HT1080 (cell line): ENCODE measurements at regions not wholly inside any gene's neighbourhood (a gene's known extent, or its start where the extent isn't known, plus 50 kb on each side); places are given as distances from the start of the nearest gene placed in this dataset.

Experiments used
- DNase-seq: peaks from one replicate; pipeline ENCODE4 v3.0.0-alpha.2; 2015; ENCODE audit warnings: low read depth

DNA sequence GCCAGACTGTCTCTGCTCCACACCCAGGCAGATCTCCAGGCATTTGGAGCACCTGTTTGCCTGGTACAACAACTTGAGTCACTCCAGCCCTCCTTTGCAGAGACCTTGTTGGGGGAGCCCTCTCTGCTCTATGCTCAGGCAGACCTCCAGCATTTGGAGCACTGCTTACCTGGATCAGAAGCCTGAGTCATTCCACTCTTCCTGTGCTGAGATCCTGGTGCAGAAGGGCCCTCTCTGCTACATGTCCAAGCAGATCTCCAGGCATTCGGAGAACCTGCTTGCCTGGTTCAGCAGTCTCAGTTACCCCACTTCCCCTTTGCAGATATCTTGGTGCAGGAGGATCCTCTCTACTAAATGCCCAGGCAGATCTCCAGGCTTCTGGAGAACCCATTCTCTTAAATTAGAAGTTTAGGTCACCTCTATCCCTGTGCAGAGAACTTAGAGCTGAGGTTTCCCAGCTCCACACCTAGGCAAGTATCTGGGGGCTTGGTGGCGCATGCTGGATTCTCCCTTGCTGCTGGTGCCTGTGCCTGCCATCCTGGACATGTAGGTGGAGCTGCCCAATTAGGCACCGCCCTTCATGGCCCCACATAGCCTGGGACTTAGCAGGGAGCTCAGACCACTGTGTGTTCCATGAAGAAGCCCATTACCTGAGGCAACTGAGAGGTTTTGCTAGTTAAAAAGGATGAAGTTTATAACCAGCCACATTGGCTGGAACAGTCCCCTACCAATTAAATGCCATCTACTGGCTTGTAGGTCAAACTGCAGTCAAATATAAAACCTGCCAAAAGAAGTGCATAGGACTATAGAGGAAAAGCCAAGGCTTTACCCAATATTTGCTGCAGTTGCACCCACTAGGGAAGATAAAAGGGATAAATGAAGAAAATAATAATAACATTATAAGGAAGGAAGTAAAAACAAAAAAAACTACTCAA is 97.6 kb upstream of the SLITRK6 start:
- DNase-seq = no peak

DNA sequence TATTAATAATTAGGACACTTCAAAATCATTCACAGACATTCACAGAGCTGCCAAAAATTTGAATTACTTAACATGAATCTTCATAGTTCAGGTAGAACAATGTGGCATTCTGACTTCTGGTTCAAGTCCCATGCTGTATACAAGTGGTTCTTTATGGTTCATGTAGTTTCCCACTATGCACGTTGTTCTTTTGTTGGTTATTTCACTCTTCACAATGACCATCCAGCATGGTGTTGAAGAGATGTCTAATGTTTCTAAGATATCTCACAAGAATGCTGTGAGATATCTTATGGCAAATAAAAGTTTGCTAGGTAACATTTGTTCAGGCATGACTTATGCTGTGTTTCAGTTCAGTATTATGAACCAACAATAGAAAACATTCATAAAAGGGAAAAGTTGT is 88.2 kb upstream of the SLITRK6 start:
- DNase-seq = no peak

DNA sequence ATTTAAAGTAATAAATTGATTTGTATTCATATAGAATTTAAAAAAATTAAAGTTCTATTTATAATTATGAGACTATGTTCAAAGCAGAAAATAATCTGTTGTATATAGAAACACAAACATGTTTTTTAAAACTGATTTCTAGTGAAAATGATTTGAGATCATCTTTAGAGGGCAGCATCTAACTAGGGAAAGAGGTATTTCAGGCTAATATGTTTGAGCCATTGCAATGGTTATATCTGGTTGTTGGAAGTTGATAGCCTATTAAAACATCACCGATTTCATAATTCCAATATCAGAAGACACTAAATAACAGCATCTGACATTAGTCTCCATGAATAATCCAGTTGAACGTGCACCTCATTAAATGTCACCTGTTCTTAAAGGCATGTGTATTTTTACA is 79.8 kb upstream of the SLITRK6 start:
- DNase-seq = no peak

DNA sequence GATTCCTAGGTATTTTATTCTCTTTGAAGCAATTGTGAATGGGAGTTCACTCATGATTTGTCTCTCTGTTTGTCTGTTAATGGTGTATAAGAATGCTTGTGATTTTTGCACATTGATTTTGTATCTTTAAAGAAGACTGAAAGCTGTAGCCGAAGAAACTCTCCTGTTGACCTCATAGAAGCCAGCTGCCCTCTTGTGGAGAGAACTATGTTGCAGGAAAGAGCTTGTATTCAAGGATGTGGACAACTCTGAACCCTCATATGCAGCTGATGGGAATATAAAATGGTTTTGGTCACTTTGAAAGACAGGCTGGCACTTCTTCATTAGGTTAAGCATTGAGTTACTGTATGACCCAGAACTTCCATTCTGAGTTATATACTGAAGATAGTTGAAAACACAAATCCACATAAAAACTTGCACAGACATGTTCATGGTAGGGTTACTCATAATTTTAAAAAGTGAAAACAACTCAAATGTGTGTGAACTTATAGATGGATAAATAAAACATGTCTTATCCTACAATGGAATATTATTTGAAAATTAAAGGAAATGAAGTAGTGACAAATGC is 65.8 kb upstream of the SLITRK6 start:
- peak; percentile 44 for DNase-seq

DNA sequence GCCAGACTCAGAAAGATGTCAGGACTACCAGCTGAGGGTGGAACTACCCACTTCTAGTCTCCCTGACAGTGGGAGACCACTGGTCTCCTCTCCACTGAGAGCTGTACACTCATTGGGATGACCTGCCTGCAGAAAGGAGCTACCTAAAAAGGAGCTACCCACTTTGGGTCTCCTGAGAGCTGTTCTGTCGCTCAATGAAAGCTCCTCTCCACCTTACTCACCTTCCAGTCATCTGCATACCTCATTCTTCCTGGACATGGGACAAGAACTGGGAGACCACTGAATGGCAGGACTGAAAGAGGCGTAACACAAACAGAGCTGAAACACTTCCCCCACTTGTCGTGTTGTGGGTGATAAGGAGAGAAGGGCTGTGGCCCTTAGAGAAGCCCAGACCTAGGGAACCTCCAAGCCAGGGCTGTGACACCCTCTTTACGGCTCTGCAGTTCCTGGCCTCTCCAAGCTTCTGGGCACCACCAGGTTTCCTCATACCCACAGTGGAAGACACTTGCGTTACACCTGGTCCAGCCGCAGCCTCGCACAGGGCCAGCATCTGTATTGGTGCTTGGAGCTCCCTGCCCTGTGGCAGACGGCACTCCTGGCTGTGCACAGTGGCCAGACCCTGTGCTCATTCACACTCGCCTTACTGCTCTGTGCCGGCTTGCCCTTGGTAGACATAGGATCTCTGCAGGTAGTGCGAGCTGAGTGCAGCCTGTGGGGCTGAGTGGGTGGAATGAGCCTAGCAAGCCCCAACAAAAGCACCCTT is 54.9 kb upstream of the SLITRK6 start:
- DNase-seq = no peak

DNA sequence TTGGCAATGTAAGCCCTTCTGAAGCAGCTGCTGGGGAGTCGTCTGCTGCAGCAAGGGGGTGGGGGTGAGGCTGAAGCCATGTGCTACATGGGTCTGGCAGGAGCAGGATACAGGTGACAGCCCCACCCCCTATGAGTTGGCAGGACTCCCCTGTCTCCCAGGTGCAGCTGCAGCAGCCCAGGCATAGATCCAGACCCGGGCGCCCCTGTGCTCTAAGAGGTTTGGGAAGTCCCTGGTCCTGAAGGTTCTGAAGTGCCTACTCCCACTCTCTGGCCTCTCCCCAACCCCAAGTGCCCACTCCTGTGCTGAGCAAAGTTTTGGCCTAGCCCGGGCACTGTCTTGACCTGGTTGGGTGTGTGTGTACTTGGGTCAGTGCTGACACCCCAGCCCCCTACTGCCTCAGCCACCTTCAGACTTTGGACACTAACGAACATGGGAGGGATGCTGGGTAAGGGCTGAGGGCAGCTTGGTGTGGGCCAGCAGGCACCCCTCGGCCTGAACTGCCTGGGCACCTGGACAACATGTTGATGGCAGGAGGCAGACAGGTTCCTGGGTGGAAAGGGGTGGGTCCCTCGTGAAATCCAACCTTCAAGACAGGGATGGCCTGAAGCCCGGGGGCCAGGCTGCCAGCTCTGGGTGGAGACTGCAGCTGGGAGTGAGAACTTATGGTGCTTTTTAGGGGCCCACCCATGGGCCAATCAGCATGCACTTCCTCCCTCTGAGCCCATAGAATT is 54.1 kb upstream of the SLITRK6 start:
- DNase-seq = no peak
